GM10248 (cell line): ENCODE measurements at regions not wholly inside any gene's neighbourhood (a gene's known extent, or its start where the extent isn't known, plus 50 kb on each side); places are given as distances from the start of the nearest gene placed in this dataset.
"Not testable (repeated sequence)": the region's sequence is repeated elsewhere in the genome, so short reads cannot be mapped to it uniquely, and the experiment has no call there.

Experiments
- CTCF ChIA-PET: fragments of 300-600 bp; sonication (Branson Sonifier 250); formaldehyde crosslinking; extraction: SDS; loops from one replicate; lab custom pipeline; 2021; ENCODE audit warnings: antibody characterized with exemption; lab: Yijun Ruan, JAX
- POLR2A ChIA-PET: fragments of 350-650 bp; sonication (Branson Sonifier 250); formaldehyde crosslinking; extraction: SDS; loops from one replicate; lab custom pipeline; 2020; ENCODE audit warnings: antibody characterized with exemption; lab: Yijun Ruan, JAX
- DNase-seq: peaks from one replicate; pipeline ENCODE4 v3.0.0; 2012; ENCODE audit errors: extremely low spot score
- CTCF ChIP-seq: IDR thresholded peaks from 2 replicates; pipeline ENCODE4 v1.5.1; 2012; ENCODE audit warnings: mild to moderate bottlenecking, low read depth; ENCODE audit errors: extremely low read depth, missing control alignments, control extremely low read depth

- no peak for DNase-seq
- no peak for TF ChIP-seq CTCF
- CTCF ChIA-PET: interaction anchor here (1.1 kb wide), 1 partner anchor 28 kb away, joined by 3 read pairs; no protein-coding TSS in a partner anchor
- POLR2A ChIA-PET: no interaction called here
These were observed 50.8 kb upstream of the MBOAT1 start for GRCh38 chr6:20263059-20263458.

GRCh38 chr6:20265842-20266241 lies 53.6 kb upstream of the MBOAT1 start:
- DNase-seq: no peak
- CTCF ChIA-PET: no interaction called here
- POLR2A ChIA-PET: no interaction called here
- no peak for TF ChIP-seq CTCF

- DNase-seq: peak; percentile 22
- CTCF ChIA-PET: no interaction called here
- POLR2A ChIA-PET: no interaction called here
- no peak for TF ChIP-seq CTCF
These were observed 54.8 kb upstream of the MBOAT1 start for GRCh38 chr6:20266851-20267608.

GRCh38 chr6:20269181-20269580 lies 56.9 kb upstream of the MBOAT1 start:
- TF ChIP-seq CTCF: no peak
- DNase-seq: no peak
- CTCF ChIA-PET: no interaction called here
- POLR2A ChIA-PET: no interaction called here

- no peak for TF ChIP-seq CTCF
- ChIA-PET POLR2A (no interaction called here), CTCF (interaction anchor here (0.9 to 1.3 kb wide), 2 partner anchors 10 to 146 kb away, joined by 3 to 5 read pairs; no protein-coding TSS in a partner anchor)
- DNase-seq: no peak
These were observed 59.5 kb upstream of the MBOAT1 start for GRCh38 chr6:20271818-20272217.

- CTCF ChIA-PET: interaction anchor here (0.9 kb wide), 1 partner anchor 19 kb away, joined by 4 read pairs; no protein-coding TSS in a partner anchor
- no peak for TF ChIP-seq CTCF
- POLR2A ChIA-PET: no interaction called here
These were observed 61.9 kb upstream of the MBOAT1 start for GRCh38 chr6:20274137-20274536.

GRCh38 chr6:20275837-20276236 lies 63.6 kb upstream of the MBOAT1 start:
- POLR2A ChIA-PET, DNase-seq: not testable (repeated sequence)
- CTCF ChIA-PET: interaction anchor here (1.2 kb wide), 1 partner anchor 149 kb away, joined by 4 read pairs; no protein-coding TSS in a partner anchor

More at GRCh38 chr6:20274137-20274536, 61.9 kb upstream of the MBOAT1 start:
- DNase-seq: no peak

GRCh38 chr6:20277724-20278123 lies 65.5 kb upstream of the MBOAT1 start:
- CTCF ChIA-PET: interaction anchor here (1.2 to 2.0 kb wide), 3 partner anchors 8 to 250 kb away, joined by 3 to 8 read pairs (median 6); no protein-coding TSS in a partner anchor
- DNase-seq, POLR2A ChIA-PET: not testable (repeated sequence)
